HPDE6-E6E7 (cell line): ENCODE measurements at regions not wholly inside any gene's neighbourhood (a gene's known extent, or its start where the extent isn't known, plus 50 kb on each side); places are given as distances from the start of the nearest gene placed in this dataset.
A peak's percentile ranks its signal among the peaks of the same experiment; 100 is the strongest.
"Not testable (repeated sequence)": the region's sequence is repeated elsewhere in the genome, so short reads cannot be mapped to it uniquely, and the experiment has no call there.

Source experiments
- DNase-seq: peaks from one replicate; pipeline ENCODE4 v3.0.0; 2011; ENCODE audit warnings: missing footprints; ENCODE audit errors: extremely low spot score

DNA sequence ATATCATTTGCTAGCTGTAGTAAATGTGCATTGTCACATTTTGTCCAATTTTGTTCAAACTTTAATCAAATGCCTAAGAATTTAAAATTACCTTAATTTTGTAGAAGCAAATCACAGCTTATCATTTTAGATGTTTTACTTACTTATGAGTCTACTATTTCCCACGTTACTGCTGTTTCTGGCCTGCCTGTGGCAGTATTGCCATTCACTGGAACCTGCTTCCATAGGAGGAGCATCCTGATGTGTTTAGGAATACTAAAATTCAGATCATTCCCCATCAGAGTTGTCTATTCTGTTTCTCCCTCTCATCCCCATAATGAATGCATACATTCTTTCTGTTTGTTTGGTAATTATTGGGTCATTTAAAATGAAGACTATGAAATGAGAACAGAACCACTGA, 119.5 kb upstream of the SNRPN start:
- no peak for DNase-seq

GRCh38 chr15:24848050-24848449, 106.7 kb upstream of the SNRPN start:
- DNase-seq = peak; percentile 8

DNA sequence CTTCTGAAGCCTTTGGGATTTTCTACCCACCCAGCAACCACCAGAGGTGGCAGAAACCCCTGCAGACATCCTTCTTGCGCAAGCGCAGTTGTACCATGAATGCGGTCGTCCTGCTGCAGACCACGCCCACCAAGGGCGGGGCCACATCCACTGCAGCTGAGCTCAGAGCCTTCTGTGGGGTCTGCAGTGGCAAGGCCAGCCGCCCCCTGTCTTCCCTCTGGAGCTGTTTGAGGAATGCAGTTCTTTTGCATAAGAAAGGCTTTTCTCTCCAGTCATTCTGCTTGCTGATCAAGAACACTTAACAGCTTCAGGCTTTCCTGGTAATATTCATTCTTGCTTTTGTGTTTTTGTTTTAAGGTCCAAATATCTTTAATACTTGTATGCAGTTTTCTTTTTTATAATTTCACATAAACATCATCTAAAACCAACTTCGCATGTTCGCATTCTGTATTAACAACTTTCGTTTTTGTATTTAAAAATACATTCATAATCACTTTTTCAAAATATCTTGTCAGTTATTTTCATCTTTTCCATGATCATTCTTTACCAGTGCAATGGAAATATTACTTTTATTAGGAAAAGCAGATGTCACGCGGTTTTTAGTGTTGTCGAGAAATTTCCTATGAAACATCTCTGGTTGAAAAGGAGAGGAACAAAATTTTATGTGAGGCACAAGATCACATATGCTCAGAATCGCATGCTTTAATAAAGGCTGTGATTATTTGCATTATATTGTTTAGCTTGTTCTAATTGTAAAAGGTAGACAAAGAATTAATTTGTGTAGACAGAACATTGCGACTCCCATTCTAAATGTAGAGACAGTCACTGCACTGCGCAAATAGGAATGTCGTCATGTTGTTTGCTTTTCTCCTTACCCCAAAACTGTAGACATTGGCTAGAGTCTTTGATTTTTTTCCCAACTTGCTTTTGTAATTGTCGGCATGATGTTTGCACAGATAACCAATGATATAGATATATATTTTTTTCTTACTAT, 98.1 kb upstream of the SNRPN start:
- no peak for DNase-seq

GRCh38 chr15:24857763-24858162, 97.0 kb upstream of the SNRPN start:
- DNase-seq = no peak

DNA sequence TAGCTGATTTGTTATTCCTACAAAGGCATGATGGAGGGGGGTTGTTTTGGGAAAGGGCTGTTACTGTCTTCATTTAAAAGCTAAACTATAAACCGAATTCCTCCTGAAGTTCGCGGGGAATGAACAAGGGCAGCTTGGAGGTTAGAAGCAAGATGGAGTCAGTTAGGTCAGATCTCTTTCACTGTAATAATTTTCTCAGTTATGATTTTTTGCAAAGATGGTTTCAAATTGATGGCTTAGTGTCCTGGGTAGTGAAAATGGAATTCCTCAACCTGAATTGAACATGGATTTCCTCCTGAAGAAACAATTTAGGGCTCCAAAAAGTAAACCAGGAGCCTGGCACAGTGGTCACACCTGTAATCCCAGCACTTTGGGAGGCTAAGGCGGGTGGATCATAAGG, 96.6 kb upstream of the SNRPN start:
- DNase-seq = not testable (repeated sequence)

GRCh38 chr15:24858737-24859601, 95.8 kb upstream of the SNRPN start:
- DNase-seq = no peak

DNA sequence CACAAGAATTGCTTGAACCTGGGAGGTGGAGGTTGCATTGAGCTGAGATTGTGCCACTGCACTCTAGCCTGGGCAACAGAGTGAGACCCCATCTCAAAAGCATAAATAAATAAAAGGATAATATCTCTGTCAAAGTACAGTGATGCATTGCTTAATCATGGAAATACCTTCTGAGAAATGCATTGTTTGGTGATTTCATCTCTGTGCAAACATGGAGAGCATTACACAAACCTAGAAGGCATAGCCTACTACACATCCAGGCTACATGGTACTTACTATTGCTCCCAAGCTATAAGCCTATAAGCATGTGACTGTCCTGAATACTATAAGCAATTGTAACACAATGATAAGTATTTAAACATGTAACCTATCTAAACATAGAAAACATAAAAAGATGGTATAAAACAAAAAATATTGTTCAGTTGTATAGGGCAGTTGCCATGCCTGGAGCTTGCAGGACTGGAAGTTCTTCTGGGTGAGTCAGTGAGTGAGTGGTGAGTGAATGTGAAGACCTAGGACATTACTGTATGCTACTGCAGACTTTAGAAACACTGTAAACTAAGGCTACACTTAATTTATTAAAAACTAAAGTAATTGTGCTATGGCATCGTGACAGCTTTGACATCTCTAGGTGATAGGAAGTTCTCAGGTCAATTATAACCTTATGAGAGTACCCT, 93.6 kb upstream of the SNRPN start:
- no peak for DNase-seq

DNA sequence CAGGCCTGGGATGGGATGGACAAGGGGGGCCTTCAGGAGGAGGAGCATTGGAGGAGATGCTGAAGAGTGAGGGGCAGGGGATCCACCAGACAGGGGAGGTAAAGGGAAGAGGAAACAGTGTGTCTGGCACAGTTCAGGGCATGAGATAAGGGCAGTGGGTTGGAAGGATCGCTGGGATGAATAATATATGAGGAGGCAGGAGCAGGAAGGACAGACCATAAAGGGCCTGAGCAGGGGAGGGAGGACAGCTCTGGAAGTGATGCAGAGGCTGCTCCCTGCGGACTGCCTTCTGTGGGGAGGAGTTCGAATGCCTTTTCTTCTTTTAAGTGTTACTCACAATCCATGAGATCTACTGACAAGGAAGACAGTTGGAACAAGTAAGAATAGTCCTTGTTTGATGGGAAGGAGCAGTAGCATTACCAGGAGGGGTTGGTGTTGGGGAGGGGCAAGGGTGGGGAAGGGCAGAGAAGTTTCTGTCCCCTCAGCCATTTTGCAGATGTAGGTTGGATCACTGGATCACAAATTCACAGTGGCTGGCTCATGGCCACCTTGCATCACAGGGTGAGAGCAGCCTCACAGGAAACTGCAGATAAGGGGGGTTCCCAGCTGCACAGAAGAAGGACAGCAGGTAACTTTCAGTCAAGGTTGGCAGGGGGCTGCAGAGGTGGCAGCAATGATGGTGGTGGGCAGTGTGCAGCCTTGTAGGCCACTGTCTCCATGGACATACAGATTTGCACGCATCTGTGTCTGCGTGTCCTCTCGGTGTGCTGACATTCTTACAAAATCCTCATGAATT, 91.9 kb upstream of the SNRPN start:
- DNase-seq = no peak

DNA sequence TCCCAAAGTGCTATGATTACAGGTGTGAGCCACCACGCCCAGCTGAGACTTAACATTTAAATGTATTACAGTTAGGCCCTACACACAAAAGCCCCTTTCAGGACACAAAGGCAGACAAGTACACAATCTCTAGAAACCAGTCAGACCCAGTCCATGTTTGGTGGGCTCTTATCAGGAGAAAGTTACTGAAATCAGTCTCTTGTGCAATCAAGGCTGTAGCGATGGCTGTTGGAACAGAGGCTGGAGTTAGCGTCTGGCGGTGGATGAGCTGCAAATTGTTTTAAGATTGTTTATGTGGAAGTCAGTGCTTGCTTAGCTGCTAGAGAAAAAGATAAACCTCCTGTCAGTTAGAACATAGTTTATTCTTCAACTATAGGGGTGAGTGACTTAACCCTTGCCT, 89.5 kb upstream of the SNRPN start:
- no peak for DNase-seq

DNA sequence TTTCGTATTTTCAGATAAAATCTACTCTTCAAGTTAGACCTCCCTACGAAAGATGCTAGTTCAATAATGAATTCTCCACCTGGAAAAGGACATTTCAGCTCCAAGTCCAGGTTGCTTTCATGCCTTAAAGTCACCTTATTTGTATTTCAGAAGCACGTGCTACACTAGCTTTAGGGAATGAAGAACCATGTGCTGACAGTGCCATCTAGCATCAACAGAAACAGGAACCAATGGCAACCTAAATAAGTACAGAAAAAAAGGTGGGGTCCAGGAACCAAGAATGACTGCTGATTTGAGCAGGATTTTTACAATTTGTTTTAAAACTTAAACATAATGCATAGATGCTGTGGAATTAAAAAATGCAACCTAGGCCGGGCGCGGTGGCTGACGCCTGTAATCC, 77.6 kb upstream of the SNRPN start:
- no peak for DNase-seq

- DNase-seq = peak; percentile 15
These were observed 76.6 kb upstream of the SNRPN start for GRCh38 chr15:24878153-24878552.

DNA sequence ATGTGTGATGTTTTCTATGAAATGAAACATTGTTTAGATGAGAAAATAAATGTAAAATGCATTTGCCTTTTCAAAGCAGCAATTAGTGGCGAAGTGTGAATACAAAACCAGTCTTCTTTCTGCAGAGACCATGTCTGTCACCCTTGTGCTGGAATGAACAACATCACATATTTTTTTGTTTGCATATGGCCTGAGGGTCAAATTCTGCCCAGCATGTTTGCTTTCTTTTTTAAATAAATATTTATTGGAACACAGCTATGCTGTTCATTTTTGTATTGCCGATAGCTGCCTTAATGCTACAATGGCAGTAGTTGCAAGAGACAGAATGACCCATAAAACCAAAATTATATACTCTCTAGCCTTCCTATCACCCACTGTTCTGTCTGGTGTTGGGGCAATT, 75.3 kb upstream of the SNRPN start:
- no peak for DNase-seq

DNA sequence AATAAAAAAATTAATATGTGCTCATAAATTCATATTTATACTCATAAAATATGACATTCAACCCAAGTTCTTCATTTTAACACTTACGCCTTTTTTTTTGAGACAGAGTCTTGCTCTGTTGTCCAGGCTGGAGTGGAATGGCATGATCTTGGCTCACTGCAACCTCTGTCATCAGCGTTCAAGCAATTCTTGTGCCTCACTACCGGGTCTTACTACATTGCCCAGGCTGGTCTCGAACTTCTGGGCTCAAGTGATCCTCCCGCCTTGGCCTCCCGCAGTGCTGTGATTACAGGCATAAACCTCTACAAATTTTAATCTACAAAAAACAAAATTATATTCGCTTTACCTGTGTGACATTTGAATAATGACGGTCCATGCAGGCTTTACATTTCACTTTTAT, 74.1 kb upstream of the SNRPN start:
- DNase-seq = no peak

- no peak for DNase-seq
These were observed 68.2 kb upstream of the SNRPN start for GRCh38 chr15:24886538-24886937.

DNA sequence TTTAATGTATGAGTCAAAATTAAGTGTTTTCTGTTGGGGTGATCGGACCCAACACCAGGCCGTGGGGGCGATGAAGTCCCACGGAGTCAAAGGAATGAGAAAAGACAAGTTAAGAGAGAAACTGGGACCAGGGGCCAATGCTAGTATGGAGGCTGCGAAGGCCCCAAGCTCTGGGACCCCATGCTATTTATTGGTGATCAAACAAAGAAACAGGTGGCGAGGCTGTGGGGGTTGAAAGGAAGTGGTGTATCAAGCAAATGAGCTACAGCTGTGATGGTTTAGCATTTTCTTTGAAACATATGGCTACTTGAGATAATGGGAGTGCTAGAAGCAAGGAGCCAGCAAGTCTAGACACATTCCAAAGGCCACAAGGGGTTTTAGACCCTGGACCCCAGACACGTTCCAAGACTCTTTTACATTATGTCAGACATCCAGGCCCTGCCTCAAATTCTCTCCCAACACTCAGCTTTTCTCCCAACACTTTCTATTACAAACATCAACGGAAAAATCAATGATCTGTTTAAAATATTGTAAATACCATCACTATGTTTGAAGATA, 56.0 kb upstream of the SNRPN start:
- no peak for DNase-seq

DNA sequence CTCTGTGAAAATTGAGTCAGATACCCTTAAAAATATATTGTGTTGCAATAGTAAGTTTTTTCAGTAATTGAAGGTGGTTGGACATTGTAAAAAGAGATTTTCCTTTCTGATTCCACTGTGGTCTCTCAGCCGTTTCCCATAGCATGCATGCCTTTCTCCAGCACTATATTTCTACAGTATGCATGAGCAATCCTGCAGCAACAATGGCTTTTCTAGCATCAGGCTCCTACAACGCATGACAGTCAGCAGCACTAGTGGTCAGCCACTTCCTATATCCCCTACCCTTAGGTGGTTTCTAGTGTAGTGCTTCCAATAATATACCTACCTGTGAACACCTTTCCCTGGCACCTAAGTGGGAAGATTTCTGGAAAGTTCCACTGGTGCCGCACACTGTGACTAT, 55.4 kb upstream of the SNRPN start:
- DNase-seq = no peak

- no peak for DNase-seq
These were observed 55.0 kb upstream of the SNRPN start for GRCh38 chr15:24899795-24900194.

GRCh38 chr15:24901409-24901808, 53.4 kb upstream of the SNRPN start:
- no peak for DNase-seq
